HCT116 (cell line): ENCODE measurements at regions not wholly inside any gene's neighbourhood (a gene's known extent, or its start where the extent isn't known, plus 50 kb on each side); places are given as distances from the start of the nearest gene placed in this dataset.

Source experiments
- ATAC-seq: fragments of 200-7000 bp; cut with Tn5 transposase; 2 replicates; pipeline ENCODE4 v1.9.1; 2020; ENCODE audit warnings: mild to moderate bottlenecking, moderate library complexity
- BruUV-seq: library from RNA; stranded (reverse); fragments of 400-500 nt; replicated peaks from 2 replicates; lab custom pipeline; 2021; lab: Mats Ljungman, UMichigan
- CTCF ChIA-PET: fragments of 300-600 bp; sonication (Branson Sonifier 250); formaldehyde crosslinking; loops from one replicate; lab custom pipeline; 2021; ENCODE audit warnings: antibody characterized with exemption; lab: Charles Lee
- POLR2A ChIA-PET: fragments of 300-600, 350-600 bp; sonication (Branson Sonifier 250); formaldehyde crosslinking; loops from one replicate; lab custom pipeline; 2021; ENCODE audit warnings: antibody characterized with exemption; lab: Charles Lee
- RAD21 ChIA-PET, 2 experiments: fragments of 300-600 bp; sonication (Branson Sonifier 250); formaldehyde crosslinking; loops; one replicate each; lab custom pipeline; 2023; ENCODE audit warnings: low total read pairs in 2 of 2; ENCODE audit not compliant: uncharacterized antibody in 2 of 2, unreplicated experiment in 2 of 2, low non-redundant PET in 1 of 2; lab: Charles Lee
- DNase-seq: peaks from one replicate; pipeline ENCODE4 v3.0.0-alpha.2; 2010; ENCODE audit warnings: low read depth, low spot score
- H2AFZ ChIP-seq: fragments of 200-600 bp; shearing (Covaris generic), sonication (generic); 2 replicates; pipeline ENCODE4 v1.6.1; 2017; ENCODE audit warnings: low read depth, mixed run types, mixed read lengths, antibody characterized with exemption, low read length; ENCODE audit not compliant: poor library complexity, severe bottlenecking
- H3K27ac ChIP-seq: 2 replicates; pipeline ENCODE4 v1.5.1; 2012; ENCODE audit warnings: low read depth, low read length
- H3K27me3 ChIP-seq: fragments of 200-600 bp; sonication (generic); 2 replicates; pipeline ENCODE4 v1.6.1; 2016; ENCODE audit warnings: mixed run types, low read length, mixed read lengths; ENCODE audit not compliant: insufficient read depth
- H3K36me3 ChIP-seq, 2 experiments: fragments of 200-500 bp in 1 of 2; fragments of 200-600 bp in 1 of 2; sonication (Bioruptor generic) in 1 of 2; sonication (generic) in 1 of 2; 2 replicates each; pipeline versions ENCODE4 v1.5.1 to v1.6.1; 2014 to 2016; ENCODE audit warnings: low read length in 2 of 2, inconsistent platforms in 1 of 2, mixed read lengths in 1 of 2, mixed run types in 1 of 2; ENCODE audit not compliant: insufficient read depth in 2 of 2, control insufficient read depth in 1 of 2
- H3K4me1 ChIP-seq, 2 experiments: fragments of 200-600 bp in 1 of 2; sonication (generic) in 1 of 2; 2 replicates each; pipeline versions ENCODE4 v1.5.1 to v1.6.1; 2012 to 2017; ENCODE audit warnings: low read length in 2 of 2, inconsistent platforms in 1 of 2, mild to moderate bottlenecking in 1 of 2, mixed read lengths in 1 of 2, mixed run types in 1 of 2, moderate library complexity in 1 of 2; ENCODE audit not compliant: insufficient read depth in 2 of 2, control insufficient read depth in 1 of 2
- H3K4me2 ChIP-seq: fragments of 200-600 bp; sonication (generic); 2 replicates; pipeline ENCODE4 v1.6.1; 2017; ENCODE audit warnings: mixed run types, low read length, mixed read lengths
- H3K4me3 ChIP-seq, 2 experiments: fragments of 200-600 bp in 1 of 2; sonication (generic) in 1 of 2; replicated peaks in 1 of 2; 2 replicates each; pipeline ENCODE4 v1.5.1; 2011 to 2016; ENCODE audit warnings: low read length in 2 of 2, control low read depth in 1 of 2, low read depth in 1 of 2, mild to moderate bottlenecking in 1 of 2, mixed read lengths in 1 of 2, mixed run types in 1 of 2
- H3K79me2 ChIP-seq: fragments of 200-600 bp; sonication (generic); 2 replicates; pipeline ENCODE4 v1.6.1; 2017; ENCODE audit warnings: mild to moderate bottlenecking, mixed run types, low read length, moderate library complexity, mixed read lengths; ENCODE audit not compliant: insufficient read depth
- H3K9ac ChIP-seq: fragments of 200-600 bp; sonication (generic); 2 replicates; pipeline ENCODE4 v1.6.1; 2016; ENCODE audit warnings: low read length, mixed read lengths
- H3K9me2 ChIP-seq: fragments of 200-600 bp; sonication (generic), shearing (Covaris generic); 2 replicates; pipeline ENCODE4 v1.6.1; 2017; ENCODE audit warnings: mixed run types, mild to moderate bottlenecking, moderate library complexity; ENCODE audit not compliant: insufficient read depth
- H3K9me3 ChIP-seq, 2 experiments: fragments of 200-500 bp in 1 of 2; fragments of 200-600 bp in 1 of 2; sonication (Bioruptor generic) in 1 of 2; sonication (generic) in 1 of 2; 2 replicates each; pipeline ENCODE4 v1.6.1; 2014 to 2017; ENCODE audit warnings: low read length in 2 of 2, mixed read lengths in 2 of 2, inconsistent platforms in 1 of 2, low read depth in 1 of 2, mild to moderate bottlenecking in 1 of 2, mixed run types in 1 of 2, moderate library complexity in 1 of 2; ENCODE audit not compliant: control insufficient read depth in 1 of 2, insufficient read depth in 1 of 2
- H4K20me1 ChIP-seq: fragments of 200-600 bp; sonication (generic), shearing (Covaris generic); 2 replicates; pipeline ENCODE4 v1.6.1; 2017; ENCODE audit warnings: mixed run types, mild to moderate bottlenecking, moderate library complexity; ENCODE audit not compliant: insufficient read depth
- CBX3 ChIP-seq: IDR thresholded peaks from 2 replicates; pipeline ENCODE4 v1.6.1; 2012; ENCODE audit warnings: low read depth
- CEBPB ChIP-seq: IDR thresholded peaks from 2 replicates; pipeline ENCODE4 v1.6.1; 2012; ENCODE audit warnings: low read depth
- CTCF ChIP-seq, 3 experiments: fragments of 200-600 bp in 1 of 3; sonication (generic) in 1 of 3; IDR thresholded peaks in 2 of 3; conservative IDR thresholded peaks in 1 of 3; 2 replicates each; pipeline ENCODE4 v1.5.1; 2012 to 2017; ENCODE audit warnings: low read depth in 2 of 3, low read length in 2 of 3, antibody characterized with exemption in 1 of 3, borderline replicate concordance in 1 of 3, control low read depth in 1 of 3, mild to moderate bottlenecking in 1 of 3, mixed read lengths in 1 of 3, mixed run types in 1 of 3, moderate library complexity in 1 of 3; ENCODE audit not compliant: insufficient read depth in 1 of 3
- ELF1 ChIP-seq: IDR thresholded peaks from 2 replicates; pipeline ENCODE4 v1.6.1; 2012; ENCODE audit warnings: low read depth, borderline replicate concordance
- EZH2phosphoT487 ChIP-seq: fragments of 200-600 bp; IDR thresholded peaks from 2 replicates; pipeline ENCODE4 v1.6.1; 2018; ENCODE audit warnings: antibody characterized with exemption, borderline replicate concordance
- FOSL1 ChIP-seq: IDR thresholded peaks from 2 replicates; pipeline ENCODE4 v1.6.1; 2012; ENCODE audit warnings: low read depth
- MAX ChIP-seq: IDR thresholded peaks from 2 replicates; pipeline ENCODE4 v1.6.1; 2012
- POLR2A ChIP-seq: IDR thresholded peaks from 2 replicates; pipeline ENCODE4 v1.7.0; 2011; ENCODE audit warnings: borderline replicate concordance; ENCODE audit not compliant: insufficient read depth, insufficient read length; ENCODE audit errors: extremely low read depth
- POLR2AphosphoS5 ChIP-seq: IDR thresholded peaks from 2 replicates; pipeline ENCODE4 v1.6.1; 2011; ENCODE audit warnings: mild to moderate bottlenecking, low read depth, low read length, moderate library complexity
- RAD21 ChIP-seq: IDR thresholded peaks from 2 replicates; pipeline ENCODE4 v1.6.1; 2012; ENCODE audit warnings: low read depth, mild to moderate bottlenecking
- REST ChIP-seq: IDR thresholded peaks from 2 replicates; pipeline ENCODE4 v1.6.1; 2012; ENCODE audit warnings: low read depth
- SIN3A ChIP-seq: IDR thresholded peaks from 2 replicates; pipeline ENCODE4 v1.6.1; 2012; ENCODE audit warnings: low read depth
- SP1 ChIP-seq: IDR thresholded peaks from 2 replicates; pipeline ENCODE4 v1.6.1; 2012; ENCODE audit warnings: low read depth
- SRF ChIP-seq: IDR thresholded peaks from 2 replicates; pipeline ENCODE4 v1.6.1; 2012; ENCODE audit warnings: low read depth
- TCF7L2 ChIP-seq: IDR thresholded peaks from 2 replicates; pipeline ENCODE4 v1.7.0; 2011; ENCODE audit warnings: borderline replicate concordance, inconsistent platforms; ENCODE audit not compliant: insufficient read depth, insufficient read length; ENCODE audit errors: extremely low read depth
- YY1 ChIP-seq: IDR thresholded peaks from 2 replicates; pipeline ENCODE4 v1.6.1; 2011; ENCODE audit warnings: low read length, low read depth, moderate library complexity, mild to moderate bottlenecking; ENCODE audit not compliant: insufficient replicate concordance; ENCODE audit errors: extremely low read depth
- ZFX ChIP-seq: fragments of 450-650 bp; IDR thresholded peaks from 2 replicates; pipeline ENCODE4 v1.6.1; 2017
- ZNF274 ChIP-seq: fragments of 200-500 bp; sonication (Bioruptor generic); IDR thresholded peaks from 2 replicates; pipeline ENCODE4 v1.6.1; 2014; ENCODE audit warnings: mild to moderate bottlenecking, low read depth, low read length, inconsistent platforms
- intact Hi-C: fragments of 100-400 bp; cut with micrococcal nuclease; formaldehyde crosslinking; loops from 2 replicates; pipeline ENCODE4 v1.10.0; 2022

- DNase-seq: no peak
- ChIA-PET RAD21 (no interaction called here), POLR2A (no interaction called here), CTCF (no interaction called here)
- ATAC-seq: no peak
- H3K27ac ChIP-seq: no peak overlapping the region
- intact Hi-C loops: no loop called here
- H3K4me1 ChIP-seq: no peaks in the 10 kb centered on the region
- BruUV-seq: no TSS peak
- no peaks in the 10 kb centered on the region for H4K20me1 ChIP-seq
- H3K4me3 ChIP-seq: no peak overlapping the region
- H3K9me3 ChIP-seq: peaks cover 0 to 3% of the 10 kb centered on the region in 2 experiments; a peak in 1 of 4 replicates
- H3K9ac ChIP-seq: no peak overlapping the region
- H3K27me3 ChIP-seq: no peaks in the 10 kb centered on the region
- no peaks in the 10 kb centered on the region for H3K36me3 ChIP-seq
- no peaks in the 10 kb centered on the region for H3K79me2 ChIP-seq
- TF ChIP-seq MAX: no peak
- TF ChIP-seq SIN3A: no peak
- no peak for TF ChIP-seq CBX3
- no peak for TF ChIP-seq CTCF (IDR thresholded peaks at IDR 0.05 in 2 of 3, conservative IDR thresholded peaks at IDR 0.05 in 1 of 3; ENCODE audit: borderline replicate concordance in 1 of 3, insufficient read depth in 1 of 3, low read depth in 2 of 3, low read length in 2 of 3)
- no peak for TF ChIP-seq ZFX
- no peak for TF ChIP-seq TCF7L2
- TF ChIP-seq CEBPB: no peak
- TF ChIP-seq RAD21: no peak
- no peak for TF ChIP-seq SRF
- no peak for TF ChIP-seq REST
- no peak for TF ChIP-seq ZNF274
- TF ChIP-seq ELF1: no peak
- TF ChIP-seq POLR2AphosphoS5: no peak
- TF ChIP-seq SP1: no peak
- TF ChIP-seq POLR2A: no peak
- TF ChIP-seq EZH2phosphoT487: no peak
- TF ChIP-seq YY1: no peak
- no peak for TF ChIP-seq FOSL1
- TF ChIP-seq, all 23 proteins: peak for 0
- H2AFZ ChIP-seq: no peak overlapping the region
- H3K9me2 ChIP-seq: no peaks in the 10 kb centered on the region
- no peak overlapping the region for H3K4me2 ChIP-seq
These were observed 202.9 kb downstream of the LRRC3B start for GRCh38 chr3:26825454-26825853.
